ENCODE measurements at regions not wholly inside any gene's neighbourhood (a gene's known extent, or its start where the extent isn't known, plus 50 kb on each side); places are given as distances from the start of the nearest gene placed in this dataset.

GRCh38 chr2:237260039-237260620 is 153.8 kb downstream of the COL6A3 start:
- no peak overlapping the region for H3K27ac ChIP-seq
- H3K4me3 ChIP-seq (ENCODE audit: low read depth, low read length) = no peak overlapping the region
- H3K9me3 ChIP-seq (ENCODE audit: severe bottlenecking) = no peaks in the 10 kb centered on the region
- TF ChIP-seq, protein P1, sequence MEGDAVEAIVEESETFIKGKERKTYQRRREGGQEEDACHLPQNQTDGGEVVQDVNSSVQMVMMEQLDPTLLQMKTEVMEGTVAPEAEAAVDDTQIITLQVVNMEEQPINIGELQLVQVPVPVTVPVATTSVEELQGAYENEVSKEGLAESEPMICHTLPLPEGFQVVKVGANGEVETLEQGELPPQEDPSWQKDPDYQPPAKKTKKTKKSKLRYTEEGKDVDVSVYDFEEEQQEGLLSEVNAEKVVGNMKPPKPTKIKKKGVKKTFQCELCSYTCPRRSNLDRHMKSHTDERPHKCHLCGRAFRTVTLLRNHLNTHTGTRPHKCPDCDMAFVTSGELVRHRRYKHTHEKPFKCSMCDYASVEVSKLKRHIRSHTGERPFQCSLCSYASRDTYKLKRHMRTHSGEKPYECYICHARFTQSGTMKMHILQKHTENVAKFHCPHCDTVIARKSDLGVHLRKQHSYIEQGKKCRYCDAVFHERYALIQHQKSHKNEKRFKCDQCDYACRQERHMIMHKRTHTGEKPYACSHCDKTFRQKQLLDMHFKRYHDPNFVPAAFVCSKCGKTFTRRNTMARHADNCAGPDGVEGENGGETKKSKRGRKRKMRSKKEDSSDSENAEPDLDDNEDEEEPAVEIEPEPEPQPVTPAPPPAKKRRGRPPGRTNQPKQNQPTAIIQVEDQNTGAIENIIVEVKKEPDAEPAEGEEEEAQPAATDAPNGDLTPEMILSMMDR (IDR thresholded peaks at IDR 0.05; ENCODE audit: low read depth, low read length) = no peak
- no peaks in the 10 kb centered on the region for H3K27me3 ChIP-seq (ENCODE audit: insufficient read depth, low read depth, severe bottlenecking)
- no peaks in the 10 kb centered on the region for H3K36me3 ChIP-seq
- no peak for DNase-seq

GRCh38 chr2:237260686-237261085 is 153.3 kb downstream of the COL6A3 start:
- Histone ChIP-seq H3K9me3 (ENCODE audit: severe bottlenecking) (no peaks in the 10 kb centered on the region), H3K27ac (no peak overlapping the region), H3K27me3 (ENCODE audit: insufficient read depth, low read depth, severe bottlenecking) (no peaks in the 10 kb centered on the region), H3K4me3 (ENCODE audit: low read depth, low read length) (no peak overlapping the region), H3K36me3 (no peaks in the 10 kb centered on the region)
- DNase-seq = no peak
- TF ChIP-seq, protein P1 (IDR thresholded peaks at IDR 0.05; ENCODE audit: low read depth, low read length) = no peak

GRCh38 chr2:237261327-237261726 is 152.6 kb downstream of the COL6A3 start:
- no peak for DNase-seq
- TF ChIP-seq, protein P1 (IDR thresholded peaks at IDR 0.05; ENCODE audit: low read depth, low read length) = no peak
- H3K27ac ChIP-seq = no peak overlapping the region

GRCh38 chr2:237262838-237263771 is 150.9 kb downstream of the COL6A3 start:
- no peaks in the 10 kb centered on the region for H3K27me3 ChIP-seq (ENCODE audit: insufficient read depth, low read depth, severe bottlenecking)
- H3K36me3 ChIP-seq = no peaks in the 10 kb centered on the region
- H3K27ac ChIP-seq = no peak overlapping the region
- TF ChIP-seq, protein P1 (IDR thresholded peaks at IDR 0.05; ENCODE audit: low read depth, low read length) = no peak
- no peaks in the 10 kb centered on the region for H3K9me3 ChIP-seq (ENCODE audit: severe bottlenecking)
- no peak overlapping the region for H3K4me3 ChIP-seq (ENCODE audit: low read depth, low read length)
- DNase-seq = no peak

More at GRCh38 chr2:237261327-237261726, 152.6 kb downstream of the COL6A3 start:
- no peaks in the 10 kb centered on the region for H3K27me3 ChIP-seq (ENCODE audit: insufficient read depth, low read depth, severe bottlenecking)
- no peak overlapping the region for H3K4me3 ChIP-seq (ENCODE audit: low read depth, low read length)
- H3K9me3 ChIP-seq (ENCODE audit: severe bottlenecking) = no peaks in the 10 kb centered on the region
- no peaks in the 10 kb centered on the region for H3K36me3 ChIP-seq

DNA sequence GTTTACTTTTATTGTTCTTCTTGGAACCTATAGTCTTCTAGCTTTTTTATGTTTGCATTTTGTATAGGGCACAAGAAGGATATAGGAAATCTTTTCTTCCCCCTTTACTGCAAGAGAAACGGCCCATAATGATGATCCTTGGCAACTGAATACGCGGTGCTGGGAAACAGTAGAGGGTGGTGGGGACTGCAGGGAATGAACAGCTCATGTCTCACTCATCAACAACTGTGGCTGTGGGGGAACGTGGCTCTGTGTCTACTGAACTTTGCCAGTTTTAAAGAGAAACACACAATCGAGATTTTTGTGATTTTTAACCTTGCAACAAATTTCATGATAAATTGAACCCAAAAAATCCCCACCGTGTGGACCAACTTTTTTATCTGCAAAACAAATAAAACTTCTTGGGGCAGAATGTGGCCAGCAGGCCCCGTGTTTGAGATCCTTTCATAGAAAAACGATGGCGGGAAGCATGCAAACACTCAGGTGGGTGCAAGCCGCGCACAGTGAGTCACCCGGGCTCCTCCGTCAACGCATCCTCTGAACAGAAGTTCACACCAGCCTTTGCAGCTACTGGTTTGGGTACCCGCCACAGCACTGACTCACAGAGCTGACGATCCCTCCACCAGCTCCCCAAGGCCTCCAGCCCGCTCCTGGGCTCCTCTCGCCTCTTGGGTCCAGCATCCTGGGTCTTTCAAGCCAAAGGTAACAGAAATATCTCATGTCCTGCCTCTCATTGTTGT is 149.3 kb downstream of the COL6A3 start:
- no peaks in the 10 kb centered on the region for H3K36me3 ChIP-seq
- no peak overlapping the region for H3K4me3 ChIP-seq (ENCODE audit: low read depth, low read length)
- no peaks in the 10 kb centered on the region for H3K9me3 ChIP-seq (ENCODE audit: severe bottlenecking)
- no peak for DNase-seq
- no peaks in the 10 kb centered on the region for H3K27me3 ChIP-seq (ENCODE audit: insufficient read depth, low read depth, severe bottlenecking)
- TF ChIP-seq, protein P1 (IDR thresholded peaks at IDR 0.05; ENCODE audit: low read depth, low read length) = no peak
- H3K27ac ChIP-seq = no peak overlapping the region
